NB4 (cell line): ENCODE measurements at regions not wholly inside any gene's neighbourhood (a gene's known extent, or its start where the extent isn't known, plus 50 kb on each side); places are given as distances from the start of the nearest gene placed in this dataset.
"Not testable (repeated sequence)": the region's sequence is repeated elsewhere in the genome, so short reads cannot be mapped to it uniquely, and the experiment has no call there.

Source experiments
- CTCF ChIP-seq: IDR thresholded peaks from one replicate; pipeline ENCODE4 v1.5.1; 2012; ENCODE audit warnings: low read depth, low read length
- POLR2A ChIP-seq: IDR thresholded peaks from 2 replicates; pipeline ENCODE4 v1.6.1; 2011; ENCODE audit warnings: mild to moderate bottlenecking; ENCODE audit not compliant: insufficient read length; ENCODE audit errors: extremely low read depth

- not testable (repeated sequence) for TF ChIP-seq CTCF, POLR2A
Observed at GRCh38 chr9:39534897-39535296, 179.4 kb downstream of the SPATA31A1 start.
